Activated naive CD4-positive, alpha-beta T cell treated with anti-CD3 and anti-CD28 coated beads, Interleukin-2, amount 50 U/mL, for 16 hours (primary cell): ENCODE measurements at regions not wholly inside any gene's neighbourhood (a gene's known extent, or its start where the extent isn't known, plus 50 kb on each side); places are given as distances from the start of the nearest gene placed in this dataset.
A peak's percentile ranks its signal among the peaks of the same experiment; 100 is the strongest.
"Not testable (repeated sequence)": the region's sequence is repeated elsewhere in the genome, so short reads cannot be mapped to it uniquely, and the experiment has no call there.

Experiments used
- DNase-seq: peaks from one replicate; pipeline ENCODE4 v3.0.0-alpha.2; 2020

DNA sequence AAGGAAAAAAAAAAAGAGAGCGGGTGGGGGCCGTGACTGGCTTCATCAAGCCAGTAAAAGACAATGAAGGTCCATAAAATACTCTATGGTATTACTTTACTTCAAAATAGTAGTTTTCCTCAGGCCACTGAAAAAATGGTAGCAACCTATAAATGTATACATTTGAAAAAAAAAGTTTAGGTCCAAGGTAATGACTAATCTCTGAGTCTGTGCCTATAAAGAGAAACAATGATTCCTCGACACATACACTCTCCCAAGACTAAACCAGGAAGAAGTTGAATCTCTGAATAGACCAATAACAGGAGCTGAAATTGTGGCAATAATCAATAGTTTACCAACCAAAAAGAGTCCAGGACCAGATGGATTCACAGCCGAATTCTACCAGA, 84.5 kb upstream of the SIRPG start:
- DNase-seq, result not testable (repeated sequence)

DNA sequence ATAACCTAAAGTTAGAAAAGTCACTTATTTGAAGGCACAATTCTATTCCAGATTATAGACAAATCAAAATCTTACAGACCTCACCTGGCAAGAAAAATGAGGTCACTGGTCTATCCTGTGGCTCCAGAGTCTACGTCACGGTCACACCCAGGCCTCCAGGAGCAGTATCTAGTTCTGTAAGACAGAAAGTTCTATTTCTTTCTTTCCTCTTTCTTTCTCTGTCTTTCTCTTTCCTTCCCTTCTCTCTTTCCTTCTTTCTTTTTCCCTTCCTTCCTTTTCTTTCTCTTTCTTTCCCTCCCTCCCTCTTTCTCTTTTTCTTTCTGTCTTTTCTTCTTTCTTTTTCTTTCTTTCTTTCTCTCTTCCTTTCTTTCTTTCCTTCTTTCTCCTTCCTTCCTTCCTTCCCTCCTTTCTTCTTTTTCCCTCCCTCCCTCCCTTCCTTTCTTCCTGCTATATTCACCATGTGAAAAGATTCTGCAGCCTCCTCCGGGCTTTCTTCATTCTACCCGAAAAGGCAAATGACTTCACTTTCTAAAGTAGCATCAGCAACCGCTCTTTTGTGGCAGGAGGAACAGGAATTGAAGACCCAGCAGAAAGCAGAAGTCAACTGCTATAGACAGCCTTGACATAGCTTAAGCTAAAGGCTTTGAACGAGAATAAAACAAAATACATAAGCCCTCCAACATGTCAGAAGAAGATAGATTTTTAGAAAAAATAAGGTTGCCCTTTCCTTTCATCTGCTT, 83.9 kb upstream of the SIRPG start:
- DNase-seq, result no peak

DNA sequence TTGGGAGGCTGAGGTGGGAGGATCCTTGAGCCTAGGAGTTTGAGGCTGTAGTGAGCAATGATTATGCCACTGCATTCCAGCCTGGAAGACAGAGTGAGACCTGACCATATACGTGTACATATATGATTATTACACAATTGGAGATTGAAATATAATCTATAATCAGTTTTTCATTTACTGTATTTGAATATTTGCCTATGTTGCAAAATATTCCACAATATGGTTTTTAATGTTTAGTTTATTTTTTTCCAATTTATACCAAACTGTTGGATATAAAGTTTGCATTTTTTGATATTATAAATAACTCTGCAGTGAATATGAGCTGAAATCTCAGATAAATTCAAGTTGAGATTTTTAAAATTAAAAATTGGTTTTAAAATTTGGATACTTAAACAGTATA, 79.6 kb upstream of the SIRPG start:
- no peak for DNase-seq

DNA sequence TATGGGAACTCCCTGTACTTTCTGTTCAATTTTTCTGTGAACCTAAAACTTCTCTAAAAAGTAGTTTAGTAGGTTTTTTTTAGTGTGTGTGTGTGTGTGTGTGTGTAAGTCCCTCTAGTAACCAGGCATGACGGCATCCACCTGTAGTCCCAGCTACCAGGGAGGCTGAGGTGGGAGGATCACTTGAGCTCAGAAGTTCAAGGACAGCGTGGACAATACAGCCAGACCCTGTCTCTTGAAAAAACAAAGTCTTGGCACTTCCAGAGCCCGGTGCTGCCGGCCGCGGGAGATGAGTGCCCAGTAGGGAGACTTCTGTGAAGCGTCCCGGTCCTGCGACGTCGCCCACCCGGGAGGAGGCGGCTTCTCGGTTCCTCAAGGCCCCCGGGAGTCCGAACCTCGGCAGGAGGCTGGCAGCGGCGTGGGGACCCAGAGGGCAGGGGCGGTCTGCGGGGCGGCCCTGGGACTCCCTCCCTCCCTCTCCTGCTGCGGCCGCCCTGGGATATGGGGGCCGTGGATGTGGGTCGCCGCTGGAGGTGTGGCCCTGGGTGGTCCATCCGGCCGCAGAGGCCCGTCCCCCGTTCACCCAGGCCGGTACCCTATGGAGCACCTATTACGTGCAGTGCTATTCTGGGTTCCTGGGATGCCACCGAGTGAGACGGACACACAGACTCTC, 78.0 kb upstream of the SIRPG start:
- DNase-seq, result no peak

DNA sequence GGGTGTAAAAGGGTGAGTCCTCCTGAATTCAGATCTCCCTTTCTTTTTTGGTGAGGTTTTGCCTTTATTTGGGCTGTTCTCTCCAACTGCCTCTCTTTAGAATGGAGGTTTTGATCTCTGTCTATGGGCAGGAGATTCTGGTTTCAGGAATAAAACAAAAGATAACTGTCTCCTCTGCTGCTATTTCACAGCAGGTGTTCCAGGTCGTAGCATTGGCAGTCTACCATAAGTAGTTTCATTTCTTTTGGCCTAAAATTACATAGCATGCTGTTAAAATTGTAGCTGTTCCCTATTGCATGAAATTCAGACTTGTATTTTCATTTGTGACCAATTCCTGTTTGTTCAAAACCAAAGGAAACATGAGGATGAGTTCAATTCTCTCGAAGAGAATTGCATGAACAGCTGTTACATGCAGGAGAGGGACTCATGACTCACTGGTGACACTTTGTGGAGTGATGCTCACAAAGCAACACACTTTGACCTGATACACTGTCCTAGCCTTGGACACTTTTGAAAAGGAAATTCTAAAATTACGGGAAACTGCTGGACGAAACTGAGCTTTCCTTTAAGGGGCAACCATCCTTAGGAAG, 76.8 kb upstream of the SIRPG start:
- no peak for DNase-seq

DNA sequence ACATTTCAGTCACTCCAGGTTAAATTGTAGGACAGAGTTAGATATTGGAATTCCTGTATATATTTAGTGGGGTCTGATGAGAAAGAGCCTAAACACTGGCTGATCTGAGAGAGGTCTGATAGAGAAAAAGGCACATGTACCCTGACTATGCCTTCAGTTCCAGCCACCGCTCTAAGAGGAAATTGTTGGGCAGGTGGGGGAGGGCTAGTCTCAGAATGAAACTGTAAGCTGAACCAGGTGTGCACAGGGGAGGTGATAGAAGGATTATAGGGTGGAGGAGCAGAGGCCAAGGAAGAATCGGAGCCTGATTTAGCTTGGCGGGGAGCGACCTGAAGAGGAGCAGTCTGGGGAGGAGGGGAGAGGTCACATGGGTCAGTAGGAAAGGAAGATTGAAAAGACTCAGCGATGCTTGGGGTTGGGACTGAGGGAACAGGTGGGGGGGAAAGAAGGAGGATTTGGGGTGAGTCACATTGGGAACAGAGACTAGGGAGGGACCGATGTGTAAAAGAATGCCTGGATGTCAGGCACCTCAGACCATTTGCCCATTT, 74.3 kb upstream of the SIRPG start:
- DNase-seq, result peak; percentile 56

DNA sequence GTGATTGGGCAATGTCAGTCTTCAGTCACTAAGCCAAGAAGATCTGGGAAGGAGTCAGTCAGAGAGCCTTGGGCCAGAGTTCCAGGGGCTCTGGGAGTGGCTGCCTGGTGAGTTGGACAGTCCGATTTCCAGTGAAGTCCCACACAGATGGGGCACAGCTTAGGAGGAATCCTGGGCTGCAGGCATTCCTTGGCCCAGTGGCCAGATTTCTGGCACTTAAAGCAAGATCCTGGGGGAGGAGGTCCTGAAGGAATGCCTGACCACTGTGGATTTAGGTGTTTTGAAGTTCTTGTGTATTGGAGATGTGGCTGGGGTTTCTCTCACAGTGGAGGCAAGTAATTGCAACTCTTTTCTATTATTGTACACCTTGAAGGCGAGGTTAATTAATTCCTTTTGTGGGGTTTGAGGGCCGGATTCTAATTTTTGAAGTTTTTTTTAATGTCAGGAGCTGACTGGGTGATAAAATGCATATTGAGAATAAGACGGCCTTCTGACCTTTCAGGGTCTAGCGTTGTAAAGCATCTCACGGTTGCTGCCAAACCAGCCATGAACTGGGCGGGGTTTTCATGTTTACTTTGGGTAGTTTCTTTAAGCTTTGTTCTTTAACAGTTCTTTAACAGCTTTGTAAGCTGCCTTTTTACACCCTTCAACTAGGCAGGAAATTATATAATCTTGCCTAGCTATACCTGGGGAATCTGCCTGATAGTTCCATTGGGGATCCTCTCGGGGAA, 73.6 kb upstream of the SIRPG start:
- DNase-seq, result not testable (repeated sequence)

DNA sequence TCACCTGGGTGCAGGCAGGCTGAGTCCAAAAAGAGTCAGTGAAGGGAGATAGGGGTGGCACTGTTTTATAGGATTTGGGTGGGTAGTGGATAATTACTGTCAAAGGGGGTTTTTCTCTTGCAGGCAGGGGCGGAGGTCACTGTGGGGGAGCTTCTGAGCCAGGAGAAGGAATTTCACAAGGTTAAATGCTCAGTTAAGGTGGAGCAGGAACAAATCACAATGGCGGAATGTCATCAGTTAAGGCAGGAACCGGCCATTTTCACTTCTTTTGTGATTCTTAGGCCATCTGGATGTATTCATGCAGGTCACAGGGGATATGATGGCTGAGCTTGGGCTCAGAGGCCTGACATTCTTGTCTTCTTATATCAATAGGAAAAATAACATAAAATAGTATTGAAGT, 69.7 kb upstream of the SIRPG start:
- not testable (repeated sequence) for DNase-seq

DNA sequence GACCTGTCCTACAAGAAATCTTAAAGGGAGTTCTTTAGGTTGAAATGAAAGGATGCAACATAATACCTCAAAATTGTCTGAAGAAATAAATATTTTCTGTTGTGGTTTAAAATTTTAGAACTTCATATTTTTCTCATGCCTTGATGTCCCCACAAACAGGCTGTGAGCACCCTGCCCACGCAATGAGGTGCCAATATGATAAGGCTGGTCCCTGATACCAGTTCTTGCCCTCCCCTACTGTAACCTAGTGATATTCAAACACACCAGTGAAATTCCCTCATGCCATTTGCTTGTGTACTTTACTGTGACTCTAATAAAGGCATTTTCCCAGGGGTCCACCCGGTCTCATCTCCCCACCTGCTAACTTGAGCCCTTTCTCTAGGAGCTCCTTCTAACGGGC, 67.3 kb upstream of the SIRPG start:
- DNase-seq, result no peak

DNA sequence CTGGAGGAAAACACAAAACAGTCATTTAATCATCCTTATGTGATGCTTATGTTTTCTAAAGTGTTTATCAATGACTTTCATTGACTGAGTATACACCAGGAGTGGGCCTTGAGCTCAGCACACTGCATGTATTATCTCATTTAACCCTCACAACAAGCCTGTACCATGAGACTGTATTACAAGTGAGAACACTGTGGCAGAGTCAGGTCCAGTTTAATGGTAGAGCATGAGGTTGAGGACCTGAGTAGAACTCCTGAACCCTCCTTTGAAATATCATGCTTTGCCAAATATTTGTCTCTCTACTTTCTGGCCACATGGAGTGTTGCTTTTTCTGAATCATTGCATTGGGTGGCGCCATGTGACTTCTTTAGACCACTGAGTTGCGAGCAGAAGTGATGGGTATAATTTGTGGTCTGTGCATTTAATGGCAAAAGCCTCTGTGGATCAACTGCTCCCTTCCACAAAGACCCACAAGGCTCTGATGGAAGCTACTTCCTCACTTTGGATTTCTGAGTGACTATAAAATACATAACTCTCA, 65.0 kb upstream of the SIRPG start:
- DNase-seq, result no peak

DNA sequence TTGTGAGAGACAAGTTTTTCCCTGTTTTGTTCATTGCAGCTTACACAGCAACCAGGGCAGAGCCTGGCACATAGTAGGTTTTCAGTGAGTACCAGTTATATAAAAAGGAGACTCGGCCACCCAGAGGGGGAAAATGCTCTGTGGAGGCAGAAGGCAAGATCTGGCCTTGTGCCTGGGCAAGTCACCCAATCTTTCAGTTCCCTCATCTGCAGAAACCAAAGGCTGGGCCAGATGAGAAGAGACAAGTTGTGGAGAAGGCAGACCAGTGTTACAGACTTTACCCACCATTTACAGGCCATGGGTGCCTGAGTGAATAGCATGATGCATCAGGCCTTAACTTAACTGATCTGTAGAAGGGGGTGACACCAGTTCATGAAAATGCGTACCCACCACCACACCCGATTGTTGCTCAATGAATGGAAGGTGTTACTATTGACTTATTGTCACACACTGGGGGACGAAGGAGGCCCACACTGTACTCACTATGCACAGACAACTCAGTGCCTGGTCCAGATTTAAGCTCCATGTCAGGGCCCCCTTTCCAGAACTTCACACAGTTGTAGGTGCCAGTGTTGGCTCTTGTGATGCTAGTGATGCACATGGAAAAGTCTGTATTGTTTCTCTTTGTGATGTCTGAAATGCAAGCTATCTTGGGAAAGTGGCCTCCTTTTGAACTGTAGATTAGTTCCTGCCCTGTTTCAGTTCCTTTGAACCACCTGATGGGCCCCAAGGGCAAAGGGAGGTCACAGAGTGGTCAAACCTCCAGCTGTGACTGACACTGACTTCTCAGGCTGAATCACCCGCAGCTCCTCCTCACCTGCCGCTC, 64.3 kb upstream of the SIRPG start:
- DNase-seq, result no peak

DNA sequence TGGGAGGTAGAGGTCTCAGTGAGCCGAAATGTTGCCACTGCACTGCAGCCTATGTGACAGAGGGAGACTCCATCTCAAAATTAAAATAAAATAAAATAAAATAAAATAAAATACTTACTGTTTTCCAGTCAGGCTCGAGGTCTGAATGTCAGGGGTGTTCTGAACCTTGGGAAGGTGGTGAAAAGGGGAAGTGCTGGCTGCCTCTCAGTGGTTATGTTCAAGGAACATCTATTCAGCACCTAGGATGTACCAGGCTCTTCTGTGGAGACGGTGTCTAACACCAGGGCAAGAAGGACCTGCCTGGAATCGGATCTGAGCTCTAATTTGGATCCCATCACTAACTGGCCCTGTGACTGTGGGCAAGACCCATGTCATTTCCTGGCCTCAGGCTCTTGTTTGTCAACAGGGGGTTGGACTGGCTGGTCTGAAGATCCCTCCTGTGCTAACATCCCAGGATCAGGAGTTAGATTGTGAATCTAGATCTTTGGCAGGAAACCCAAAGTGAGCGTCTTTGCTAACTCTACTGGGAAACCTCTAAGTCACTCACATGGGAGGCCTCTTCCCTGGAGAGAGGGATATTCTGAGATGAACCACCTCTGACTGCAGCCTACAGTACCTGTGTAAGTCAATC, 63.4 kb upstream of the SIRPG start:
- DNase-seq, result no peak

DNA sequence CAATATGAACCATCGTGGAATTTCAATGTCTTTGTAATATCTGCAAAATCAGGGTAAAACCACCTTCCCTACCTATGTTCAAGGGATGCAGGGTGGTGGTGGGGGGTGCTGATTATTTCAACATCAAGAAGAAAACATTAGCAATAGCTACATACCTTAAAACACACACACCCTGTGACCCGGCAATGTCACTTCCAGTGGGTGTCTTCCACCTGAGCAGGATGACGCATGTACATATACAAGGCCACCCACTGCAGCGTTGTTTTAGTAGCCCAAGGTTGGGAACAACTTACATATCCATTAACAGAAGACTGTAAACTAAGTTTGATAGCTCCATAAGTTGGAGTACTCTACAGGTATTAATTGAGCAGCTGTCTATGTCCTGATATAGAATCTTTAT, 62.6 kb upstream of the SIRPG start:
- DNase-seq, result no peak

DNA sequence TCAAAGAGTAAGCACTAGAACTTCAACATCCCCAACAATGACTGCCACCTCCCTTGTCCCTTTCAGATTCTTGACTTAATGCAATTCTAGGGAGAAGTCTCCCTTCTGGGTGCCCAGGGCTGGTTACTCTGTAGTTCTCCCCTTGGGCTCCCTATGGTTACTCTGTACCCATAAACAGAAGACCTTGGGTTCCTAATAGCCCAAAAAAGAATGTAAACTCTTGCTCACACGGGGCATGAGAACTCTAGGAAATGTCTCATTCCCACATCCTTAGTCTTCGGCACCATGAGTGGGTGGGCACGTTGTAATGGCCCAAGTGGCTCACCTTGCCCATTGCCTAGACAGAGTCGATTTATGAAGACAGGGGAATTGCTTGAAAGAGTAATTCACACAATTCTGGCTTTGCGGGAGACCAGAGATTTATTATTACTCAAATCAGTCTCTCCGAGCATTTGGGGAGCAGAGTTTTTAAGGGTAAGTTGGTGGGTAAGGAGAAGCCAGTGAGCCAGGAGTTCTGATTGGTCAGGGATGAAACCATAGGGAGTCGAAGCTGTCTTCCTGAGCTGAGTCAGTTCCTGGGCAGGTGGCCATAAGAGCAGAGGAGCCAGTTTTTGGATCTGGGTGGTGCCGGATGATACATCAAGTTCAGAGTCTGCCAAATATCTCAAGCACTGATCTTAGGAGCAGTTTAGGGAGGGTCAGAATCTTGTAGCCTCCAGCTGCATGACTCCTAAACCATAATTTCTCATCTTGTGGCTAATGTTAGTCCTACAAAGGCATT, 61.2 kb upstream of the SIRPG start:
- no peak for DNase-seq

DNA sequence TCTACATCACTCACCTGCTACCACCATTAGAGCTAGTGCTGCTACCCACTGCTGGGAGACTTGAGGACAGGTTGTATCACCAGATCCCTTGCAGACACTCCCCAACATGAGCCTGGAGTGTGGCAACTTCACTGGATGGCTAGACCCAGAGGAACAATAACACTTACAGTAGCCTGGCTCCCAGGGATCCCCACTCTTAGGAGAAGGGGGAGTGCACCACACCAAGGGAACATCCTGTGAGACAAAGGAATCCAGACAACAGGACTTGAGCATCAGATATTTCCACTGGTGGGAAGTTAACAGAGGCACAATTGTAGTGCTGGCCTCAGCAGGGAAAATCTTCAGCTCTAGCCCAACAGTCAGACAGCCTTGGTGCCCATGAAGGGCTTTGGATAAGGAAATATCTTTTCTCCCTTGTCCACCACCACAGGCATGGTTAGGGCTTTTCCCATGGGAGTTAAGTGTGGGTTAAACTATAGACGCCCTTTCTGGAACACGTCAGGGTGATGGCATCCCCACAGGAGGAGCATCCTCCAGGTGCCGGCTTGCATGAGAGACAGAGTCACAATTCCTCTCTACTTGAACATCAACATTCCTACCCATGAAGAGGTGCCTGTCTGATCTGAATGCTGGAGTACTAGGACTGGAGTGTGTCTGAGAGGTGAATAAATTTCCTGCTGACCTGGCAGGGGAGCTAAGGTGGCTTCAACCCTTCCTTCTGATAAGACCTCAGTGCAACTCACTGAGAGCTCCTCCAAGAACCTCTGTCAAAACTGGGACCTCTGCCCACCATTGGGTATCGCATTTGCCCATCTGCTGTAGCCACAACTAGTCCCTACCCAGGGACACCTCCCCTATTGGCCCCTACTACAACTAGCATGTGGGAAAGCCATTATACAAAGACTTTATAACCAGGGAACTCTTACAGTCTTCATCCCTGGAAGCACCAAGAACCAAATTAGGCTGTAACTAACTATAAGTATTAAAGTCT, 55.4 kb upstream of the SIRPG start:
- DNase-seq, result no peak

DNA sequence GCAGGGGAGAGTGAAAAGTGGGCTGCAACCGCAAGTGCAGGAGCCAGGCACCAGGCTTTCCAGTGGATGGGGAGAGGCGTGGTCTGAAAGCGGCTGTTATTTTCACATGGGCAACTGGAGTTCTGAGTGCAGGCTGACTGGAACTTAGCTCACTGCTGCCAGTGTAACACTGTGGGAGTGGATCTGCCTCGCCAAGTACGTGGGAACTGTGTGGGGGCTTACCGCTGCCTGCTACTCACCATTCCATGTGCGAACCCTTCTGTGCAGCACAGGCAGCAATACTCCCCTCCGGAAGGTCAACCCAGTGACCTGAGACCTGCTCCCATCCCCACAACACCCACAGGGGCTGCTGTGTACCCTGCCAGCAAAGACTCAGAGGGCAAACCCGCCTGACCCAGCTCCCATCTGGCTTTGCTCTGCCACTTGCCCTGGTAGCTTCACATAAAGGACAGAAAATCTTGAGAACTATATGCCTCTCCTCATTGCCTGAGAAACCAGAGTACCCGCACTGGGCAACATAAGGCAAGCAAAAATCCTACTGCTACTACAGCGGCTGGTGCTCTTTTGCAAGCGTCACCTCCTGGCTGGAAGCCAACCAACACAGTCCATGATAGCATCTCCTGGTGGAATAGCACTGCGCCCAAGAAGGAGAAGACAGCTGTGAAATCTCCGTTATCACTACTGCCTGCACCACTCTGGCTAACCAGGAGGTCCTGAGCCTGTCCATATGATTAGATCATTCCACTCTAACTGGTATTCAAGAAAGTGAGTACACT, 54.4 kb upstream of the SIRPG start:
- DNase-seq, result no peak

DNA sequence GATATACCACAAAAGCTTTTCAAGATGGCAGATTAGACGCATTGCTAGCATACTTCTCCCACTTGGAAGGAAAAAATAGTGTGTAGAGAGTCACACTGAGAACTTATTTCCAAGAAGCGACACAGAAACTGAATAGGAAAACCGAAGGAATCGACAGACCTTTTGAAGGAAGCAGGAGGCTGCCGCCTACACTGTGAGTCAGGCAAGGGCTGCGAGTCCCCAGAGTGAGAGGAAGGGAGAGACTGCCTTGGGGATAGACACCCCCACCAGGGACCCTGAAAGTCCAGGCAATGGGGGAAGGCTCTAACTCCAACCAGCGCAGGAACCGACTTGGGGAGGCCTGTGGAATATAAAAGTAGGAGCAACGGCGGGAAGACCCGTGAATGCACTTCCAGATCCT, 53.7 kb upstream of the SIRPG start:
- no peak for DNase-seq

DNA sequence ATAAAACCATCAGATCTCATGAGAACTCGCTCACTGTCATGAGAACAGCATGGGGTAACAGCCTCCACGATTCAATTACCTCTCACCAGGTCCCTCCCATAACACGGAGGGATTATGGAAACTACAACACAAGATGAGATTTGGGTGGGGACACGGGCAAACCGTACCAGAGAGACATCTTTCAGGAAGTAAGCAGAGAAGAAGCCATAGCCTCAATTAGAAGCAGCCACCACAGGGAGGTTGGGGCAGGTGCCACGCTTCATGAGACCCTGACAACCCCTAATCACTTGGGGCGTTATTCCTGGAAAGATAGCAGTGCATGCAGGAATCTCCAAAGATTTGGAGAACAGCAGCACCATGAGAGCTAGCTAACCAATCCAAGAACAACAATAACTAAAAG, 52.9 kb upstream of the SIRPG start:
- DNase-seq, result no peak
